Brain microvascular endothelial cell (primary cell): ENCODE measurements at regions not wholly inside any gene's neighbourhood (a gene's known extent, or its start where the extent isn't known, plus 50 kb on each side); places are given as distances from the start of the nearest gene placed in this dataset.

Source experiments
- DNase-seq: peaks from one replicate; pipeline ENCODE4 v3.0.0-alpha.2; 2020
- H3K27ac ChIP-seq: fragments of 250-450 bp; sonication (Bioruptor Pico); 2 replicates; pipeline ENCODE4 v1.5.1; 2020; ENCODE audit warnings: mild to moderate bottlenecking, moderate library complexity
- H3K27me3 ChIP-seq: fragments of 250-450 bp; sonication (Bioruptor Pico); replicated peaks from 2 replicates; pipeline ENCODE4 v1.5.1; 2020; ENCODE audit warnings: mild to moderate bottlenecking
- H3K36me3 ChIP-seq: fragments of 250-450 bp; sonication (Bioruptor Pico); replicated peaks from 2 replicates; pipeline ENCODE4 v1.5.1; 2020; ENCODE audit warnings: mild to moderate bottlenecking
- H3K4me3 ChIP-seq: 2 replicates; pipeline ENCODE4 v1.5.1; 2011; ENCODE audit warnings: low read depth, mild to moderate bottlenecking, control low read depth, low read length, moderate library complexity
- CTCF ChIP-seq: IDR thresholded peaks from 2 replicates; pipeline ENCODE4 v1.5.1; 2011; ENCODE audit warnings: low read depth, mild to moderate bottlenecking, moderate library complexity, low read length, control low read depth, inconsistent platforms; ENCODE audit errors: missing control alignments
- in situ Hi-C: cut with HindIII; loops from 2 replicates; pipeline ENCODE4 v1.10.0; 2017; ENCODE audit warnings: low sequenced_read_pairs, low pct_ligation_motif_present

- no peaks in the 10 kb centered on the region for H3K27me3 ChIP-seq
- H3K27ac ChIP-seq: no peak overlapping the region
- H3K4me3 ChIP-seq: no peak overlapping the region
- in situ Hi-C loops: no loop called here
- H3K36me3 ChIP-seq: no peaks in the 10 kb centered on the region
- TF ChIP-seq CTCF: no peak
- no peak for DNase-seq
Observed at GRCh38 chr4:27368781-27369180, 508.1 kb downstream of the STIM2 start.

GRCh38 chr4:27381815-27382214, 521.2 kb downstream of the STIM2 start:
- in situ Hi-C loops: no loop called here
- no peak overlapping the region for H3K4me3 ChIP-seq
- no peaks in the 10 kb centered on the region for H3K27me3 ChIP-seq
- DNase-seq: no peak
- no peaks in the 10 kb centered on the region for H3K36me3 ChIP-seq
- TF ChIP-seq CTCF: no peak
- H3K27ac ChIP-seq: no peak overlapping the region

DNA sequence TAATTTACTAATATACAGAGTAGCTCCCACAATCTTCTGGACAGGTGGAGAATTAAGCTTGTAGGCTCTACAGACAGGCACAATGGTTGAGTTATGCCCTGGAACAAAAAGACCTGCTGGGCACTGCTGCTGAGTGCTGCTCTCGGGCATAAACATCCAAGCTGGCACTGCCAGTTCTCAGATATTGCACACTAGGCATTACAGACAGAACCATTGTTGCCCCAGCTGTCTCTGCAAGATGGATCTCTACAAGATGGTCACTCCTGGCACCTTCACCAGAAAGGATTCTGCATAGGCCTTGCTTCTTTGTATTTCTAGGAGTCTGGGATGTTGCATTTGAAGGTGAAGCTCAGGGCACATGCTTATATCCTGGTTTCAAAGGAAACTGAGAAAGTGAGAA, 527.1 kb downstream of the STIM2 start:
- H3K36me3 ChIP-seq: no peaks in the 10 kb centered on the region
- no peak for DNase-seq
- H3K27me3 ChIP-seq: no peaks in the 10 kb centered on the region
- H3K27ac ChIP-seq: no peak overlapping the region
- H3K4me3 ChIP-seq: no peak overlapping the region
- in situ Hi-C loops: no loop called here
- no peak for TF ChIP-seq CTCF

- no peak overlapping the region for H3K4me3 ChIP-seq
- DNase-seq: no peak
- H3K36me3 ChIP-seq: no peaks in the 10 kb centered on the region
- no peak overlapping the region for H3K27ac ChIP-seq
- no peaks in the 10 kb centered on the region for H3K27me3 ChIP-seq
- TF ChIP-seq CTCF: no peak
- in situ Hi-C loops: no loop called here
Observed at GRCh38 chr4:27397886-27398285, 537.2 kb downstream of the STIM2 start.

- TF ChIP-seq CTCF: no peak
- Histone ChIP-seq H3K27me3 (no peaks in the 10 kb centered on the region), H3K4me3 (no peak overlapping the region), H3K27ac (no peak overlapping the region), H3K36me3 (no peaks in the 10 kb centered on the region)
- in situ Hi-C loops: no loop called here
- DNase-seq: no peak
Observed at GRCh38 chr4:27398631-27399310, 538.1 kb downstream of the STIM2 start.

DNA sequence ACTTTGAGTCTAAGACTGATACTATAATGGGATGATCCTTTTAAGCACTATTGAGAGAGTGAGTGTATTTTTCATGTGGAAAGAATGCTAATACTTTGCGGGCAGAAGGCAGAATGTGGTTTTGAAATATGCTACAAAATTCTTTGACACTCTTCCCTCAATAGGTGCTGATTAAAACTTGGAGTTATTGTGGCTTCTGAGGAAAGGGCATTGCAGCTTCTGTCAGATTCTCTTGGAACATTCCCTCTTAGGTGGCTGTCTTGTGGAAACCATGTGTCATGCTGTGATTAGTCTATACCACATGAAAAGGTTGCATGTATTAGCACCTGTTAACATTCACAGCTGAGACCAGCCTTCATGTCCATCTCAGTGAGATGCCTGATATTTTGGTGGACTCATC, 547.0 kb downstream of the STIM2 start:
- H3K4me3 ChIP-seq: no peak overlapping the region
- H3K36me3 ChIP-seq: no peaks in the 10 kb centered on the region
- no peak for TF ChIP-seq CTCF
- H3K27me3 ChIP-seq: no peaks in the 10 kb centered on the region
- in situ Hi-C loops: no loop called here
- H3K27ac ChIP-seq: no peak overlapping the region
- DNase-seq: no peak
